ENCODE measurements at regions not wholly inside any gene's neighbourhood (a gene's known extent, or its start where the extent isn't known, plus 50 kb on each side); places are given as distances from the start of the nearest gene placed in this dataset.

- Histone ChIP-seq H3K27ac (no peak overlapping the region), H3K4me3 (no peak overlapping the region), H4K20me1 (ENCODE audit: insufficient read depth, poor library complexity, severe bottlenecking) (no peaks in the 10 kb centered on the region), H3K9me3 (ENCODE audit: low read depth) (no peaks in the 10 kb centered on the region), H2AFZ (no peak overlapping the region), H3K4me2 (no peak overlapping the region), H3K27me3 (no peaks in the 10 kb centered on the region), H3K79me2 (no peaks in the 10 kb centered on the region), H3K4me1 (ENCODE audit: insufficient read depth) (no peaks in the 10 kb centered on the region), H3K9me2 (replicated peaks; ENCODE audit: insufficient read depth) (no peaks in the 10 kb centered on the region), H3K36me3 (replicated peaks; ENCODE audit: insufficient read depth, low read depth) (no peaks in the 10 kb centered on the region)
- 79% methylated on average over 3 of the region's 3 CpGs for WGBS (ENCODE audit: low lambda C conversion rate, missing lambda C conversion rate)
- TF ChIP-seq EZH2 (IDR thresholded peaks at IDR 0.05; ENCODE audit: borderline replicate concordance) = no peak
- TF ChIP-seq EZH2phosphoT487 (IDR thresholded peaks at IDR 0.05; ENCODE audit: low read depth, severe bottlenecking, unreplicated experiment) = no peak
- TF ChIP-seq, protein P1, sequence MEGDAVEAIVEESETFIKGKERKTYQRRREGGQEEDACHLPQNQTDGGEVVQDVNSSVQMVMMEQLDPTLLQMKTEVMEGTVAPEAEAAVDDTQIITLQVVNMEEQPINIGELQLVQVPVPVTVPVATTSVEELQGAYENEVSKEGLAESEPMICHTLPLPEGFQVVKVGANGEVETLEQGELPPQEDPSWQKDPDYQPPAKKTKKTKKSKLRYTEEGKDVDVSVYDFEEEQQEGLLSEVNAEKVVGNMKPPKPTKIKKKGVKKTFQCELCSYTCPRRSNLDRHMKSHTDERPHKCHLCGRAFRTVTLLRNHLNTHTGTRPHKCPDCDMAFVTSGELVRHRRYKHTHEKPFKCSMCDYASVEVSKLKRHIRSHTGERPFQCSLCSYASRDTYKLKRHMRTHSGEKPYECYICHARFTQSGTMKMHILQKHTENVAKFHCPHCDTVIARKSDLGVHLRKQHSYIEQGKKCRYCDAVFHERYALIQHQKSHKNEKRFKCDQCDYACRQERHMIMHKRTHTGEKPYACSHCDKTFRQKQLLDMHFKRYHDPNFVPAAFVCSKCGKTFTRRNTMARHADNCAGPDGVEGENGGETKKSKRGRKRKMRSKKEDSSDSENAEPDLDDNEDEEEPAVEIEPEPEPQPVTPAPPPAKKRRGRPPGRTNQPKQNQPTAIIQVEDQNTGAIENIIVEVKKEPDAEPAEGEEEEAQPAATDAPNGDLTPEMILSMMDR (IDR thresholded peaks at IDR 0.05; ENCODE audit: poor library complexity) = no peak
- no peak for DNase-seq (ENCODE audit: low spot score)
Measured at GRCh38 chr3:59481776-59482400, 432.1 kb upstream of the CFAP20DC start.

DNA sequence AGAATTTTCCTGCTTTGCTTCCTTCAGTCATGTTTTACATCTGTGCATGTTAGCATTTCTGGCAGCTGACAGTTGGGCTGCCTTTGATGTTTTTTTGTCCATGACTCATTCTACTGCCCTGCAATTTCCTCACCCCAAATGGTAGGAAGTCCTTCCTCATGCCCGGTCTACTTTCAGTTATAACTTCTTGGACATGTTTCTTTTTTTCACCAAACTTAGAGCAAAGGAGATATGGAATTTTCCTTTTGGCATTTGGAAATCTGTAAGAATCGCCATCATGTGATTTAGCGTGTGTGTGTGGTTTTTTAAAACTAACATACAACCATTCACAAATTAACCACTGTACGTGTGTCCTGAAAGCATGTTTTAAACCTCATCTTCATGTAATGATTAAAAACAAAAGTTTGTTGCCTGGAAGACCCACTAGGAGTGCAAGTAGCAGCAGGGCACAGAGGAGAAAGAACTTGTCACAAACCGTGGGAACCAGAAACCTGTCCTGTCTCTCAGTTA, 430.7 kb upstream of the CFAP20DC start:
- no peak for DNase-seq (ENCODE audit: low spot score)
- no peaks in the 10 kb centered on the region for H3K27me3 ChIP-seq
- WGBS (ENCODE audit: low lambda C conversion rate, missing lambda C conversion rate) = 75% methylated on average over 5 of the region's 5 CpGs
- H3K9me3 ChIP-seq (ENCODE audit: low read depth) = no peaks in the 10 kb centered on the region
- H3K4me3 ChIP-seq = no peak overlapping the region
- no peak overlapping the region for H3K27ac ChIP-seq
- no peak overlapping the region for H2AFZ ChIP-seq
- no peaks in the 10 kb centered on the region for H3K4me1 ChIP-seq (ENCODE audit: insufficient read depth)
- H3K9me2 ChIP-seq (replicated peaks; ENCODE audit: insufficient read depth) = no peaks in the 10 kb centered on the region
- no peaks in the 10 kb centered on the region for H3K36me3 ChIP-seq (replicated peaks; ENCODE audit: insufficient read depth, low read depth)
- TF ChIP-seq EZH2 (IDR thresholded peaks at IDR 0.05; ENCODE audit: borderline replicate concordance) (no peak), EZH2phosphoT487 (IDR thresholded peaks at IDR 0.05; ENCODE audit: low read depth, severe bottlenecking, unreplicated experiment) (no peak)
- TF ChIP-seq, protein P1 (IDR thresholded peaks at IDR 0.05; ENCODE audit: poor library complexity) = no peak
- H4K20me1 ChIP-seq (ENCODE audit: insufficient read depth, poor library complexity, severe bottlenecking) = no peaks in the 10 kb centered on the region
- H3K79me2 ChIP-seq = no peaks in the 10 kb centered on the region
- no peak overlapping the region for H3K4me2 ChIP-seq

- Histone ChIP-seq H4K20me1 (ENCODE audit: insufficient read depth, poor library complexity, severe bottlenecking) (no peaks in the 10 kb centered on the region), H3K9me3 (ENCODE audit: low read depth) (no peaks in the 10 kb centered on the region), H2AFZ (no peak overlapping the region), H3K4me1 (ENCODE audit: insufficient read depth) (no peaks in the 10 kb centered on the region), H3K4me3 (no peak overlapping the region), H3K27me3 (no peaks in the 10 kb centered on the region), H3K9me2 (replicated peaks; ENCODE audit: insufficient read depth) (no peaks in the 10 kb centered on the region), H3K36me3 (replicated peaks; ENCODE audit: insufficient read depth, low read depth) (no peaks in the 10 kb centered on the region), H3K79me2 (no peaks in the 10 kb centered on the region), H3K27ac (no peak overlapping the region), H3K4me2 (no peak overlapping the region)
- WGBS (ENCODE audit: low lambda C conversion rate, missing lambda C conversion rate) = 57% methylated on average over 4 of the region's 4 CpGs
- TF ChIP-seq EZH2 (IDR thresholded peaks at IDR 0.05; ENCODE audit: borderline replicate concordance) (no peak), EZH2phosphoT487 (IDR thresholded peaks at IDR 0.05; ENCODE audit: low read depth, severe bottlenecking, unreplicated experiment) (no peak)
- TF ChIP-seq, protein P1 (IDR thresholded peaks at IDR 0.05; ENCODE audit: poor library complexity) = no peak
- DNase-seq (ENCODE audit: low spot score) = no peak
Measured at GRCh38 chr3:59473636-59474035, 423.8 kb upstream of the CFAP20DC start.

Measured in hepatocyte (in vitro differentiated cells).